ENCODE measurements at regions not wholly inside any gene's neighbourhood (a gene's known extent, or its start where the extent isn't known, plus 50 kb on each side); places are given as distances from the start of the nearest gene placed in this dataset.

- TF ChIP-seq POLR2AphosphoS5 (IDR thresholded peaks at IDR 0.05) (no peak), CTCF (IDR thresholded peaks at IDR 0.05) (no peak), POLR2A (IDR thresholded peaks at IDR 0.05) (no peak)
- no peak for DNase-seq (ENCODE audit: low spot score in 2 of 2)
- Histone ChIP-seq H3K27ac (no peak overlapping the region), H3K4me1 (no peaks in the 10 kb centered on the region), H3K36me3 (no peaks in the 10 kb centered on the region), H3K9me3 (no peaks in the 10 kb centered on the region), H3K4me3 (no peak overlapping the region), H3K27me3 (no peaks in the 10 kb centered on the region)
- intact Hi-C loops (cut with DNase I; ENCODE audit: low total_unique reads) = no loop called here
Measured at GRCh38 chr5:37966291-37966690, 126.5 kb upstream of the GDNF start.

GRCh38 chr5:37962389-37962788 lies 122.5 kb upstream of the GDNF start:
- Histone ChIP-seq H3K9me3 (peaks cover 9 to 28% of the 10 kb centered on the region in 2 donors), H3K4me1 (no peaks in the 10 kb centered on the region), H3K4me3 (no peak overlapping the region), H3K27me3 (no peaks in the 10 kb centered on the region), H3K36me3 (no peaks in the 10 kb centered on the region), H3K27ac (no peak overlapping the region)
- TF ChIP-seq CTCF (IDR thresholded peaks at IDR 0.05) = no peak
- no peak for TF ChIP-seq POLR2A (IDR thresholded peaks at IDR 0.05)
- no peak for TF ChIP-seq POLR2AphosphoS5 (IDR thresholded peaks at IDR 0.05)
- intact Hi-C loops (cut with DNase I; ENCODE audit: low total_unique reads) = no loop called here
- DNase-seq (ENCODE audit: low spot score in 2 of 2) = no peak

- intact Hi-C loops (cut with DNase I; ENCODE audit: low total_unique reads) = no loop called here
- no peak for DNase-seq (ENCODE audit: low spot score in 2 of 2)
- no peaks in the 10 kb centered on the region for H3K27me3 ChIP-seq
- TF ChIP-seq CTCF (IDR thresholded peaks at IDR 0.05) = no peak
- no peak for TF ChIP-seq POLR2A (IDR thresholded peaks at IDR 0.05)
- TF ChIP-seq POLR2AphosphoS5 (IDR thresholded peaks at IDR 0.05) = no peak
- H3K27ac ChIP-seq = no peak overlapping the region
- H3K9me3 ChIP-seq = peaks cover 9 to 30% of the 10 kb centered on the region in 2 donors
- H3K4me3 ChIP-seq = no peak overlapping the region
- no peaks in the 10 kb centered on the region for H3K4me1 ChIP-seq
- no peaks in the 10 kb centered on the region for H3K36me3 ChIP-seq
Measured at GRCh38 chr5:37957218-37957617, 117.4 kb upstream of the GDNF start.

- H3K9me3 ChIP-seq = peaks cover 9 to 30% of the 10 kb centered on the region in 2 donors
- H3K27ac ChIP-seq = no peak overlapping the region
- TF ChIP-seq POLR2A (IDR thresholded peaks at IDR 0.05) (no peak), POLR2AphosphoS5 (IDR thresholded peaks at IDR 0.05) (no peak), CTCF (IDR thresholded peaks at IDR 0.05) (no peak)
- H3K4me3 ChIP-seq = no peak overlapping the region
- DNase-seq (ENCODE audit: low spot score in 2 of 2) = no peak
- intact Hi-C loops (cut with DNase I; ENCODE audit: low total_unique reads) = no loop called here
- H3K36me3 ChIP-seq = no peaks in the 10 kb centered on the region
- H3K4me1 ChIP-seq = no peaks in the 10 kb centered on the region
- no peaks in the 10 kb centered on the region for H3K27me3 ChIP-seq
Measured at GRCh38 chr5:37955748-37956147, 115.9 kb upstream of the GDNF start.

GRCh38 chr5:37954561-37954960 lies 114.7 kb upstream of the GDNF start:
- H3K27me3 ChIP-seq = no peaks in the 10 kb centered on the region
- H3K4me1 ChIP-seq = no peaks in the 10 kb centered on the region
- H3K4me3 ChIP-seq = no peak overlapping the region
- peaks cover 9 to 23% of the 10 kb centered on the region in 2 donors for H3K9me3 ChIP-seq
- intact Hi-C loops (cut with DNase I; ENCODE audit: low total_unique reads) = no loop called here
- H3K36me3 ChIP-seq = no peaks in the 10 kb centered on the region
- TF ChIP-seq CTCF (IDR thresholded peaks at IDR 0.05) (no peak), POLR2A (IDR thresholded peaks at IDR 0.05) (no peak), POLR2AphosphoS5 (IDR thresholded peaks at IDR 0.05) (no peak)
- no peak overlapping the region for H3K27ac ChIP-seq
- no peak for DNase-seq (ENCODE audit: low spot score in 2 of 2)

Data from breast epithelium (tissue), 4 donors.